ENCODE measurements at regions not wholly inside any gene's neighbourhood (a gene's known extent, or its start where the extent isn't known, plus 50 kb on each side); places are given as distances from the start of the nearest gene placed in this dataset.

GRCh38 chr21:27548486-27548885 lies 581.6 kb upstream of the ADAMTS5 start:
- H3K4me1 Mint-ChIP-seq, result no peaks in the 10 kb centered on the region
- H3K9me3 Mint-ChIP-seq, result peaks cover 27% of the 10 kb centered on the region
- no peak overlapping the region for H3K27ac Mint-ChIP-seq
- ChIA-PET CTCF (no interaction called here), POLR2A (no interaction called here)
- H3K27me3 Mint-ChIP-seq (ENCODE audit: low read depth), result no peaks in the 10 kb centered on the region
- H3K4me3 Mint-ChIP-seq, result no peak overlapping the region
- TF ChIP-seq ATF6 (CRISPR knock-in tag; IDR thresholded peaks at IDR 0.05) (no peak), PREB (CRISPR knock-in tag; IDR thresholded peaks at IDR 0.05; ENCODE audit: borderline replicate concordance) (no peak), SMAD4 (CRISPR knock-in tag; IDR thresholded peaks at IDR 0.05) (no peak)
- ATAC-seq (no peak), DNase-seq (ENCODE audit: low spot score) (no peak)
- H3K36me3 Mint-ChIP-seq, result peaks cover 21% of the 10 kb centered on the region

GRCh38 chr21:27545754-27546349 lies 579.0 kb upstream of the ADAMTS5 start:
- no peak overlapping the region for H3K27ac Mint-ChIP-seq

More at GRCh38 chr21:27545754-27546349, 579.0 kb upstream of the ADAMTS5 start:
- no peak overlapping the region for H3K4me3 Mint-ChIP-seq
- POLR2A ChIA-PET, result no interaction called here
- TF ChIP-seq CTCF (IDR thresholded peaks at IDR 0.05) (no peak), ZNF532 (CRISPR knock-in tag; IDR thresholded peaks at IDR 0.05; ENCODE audit: borderline replicate concordance) (no peak), CREB1 (CRISPR knock-in tag; IDR thresholded peaks at IDR 0.05) (no peak), OVOL2 (CRISPR knock-in tag; IDR thresholded peaks at IDR 0.05; ENCODE audit: borderline replicate concordance) (no peak), ZNF232 (CRISPR knock-in tag; IDR thresholded peaks at IDR 0.05) (no peak), CREM (CRISPR knock-in tag; IDR thresholded peaks at IDR 0.05) (no peak), NR3C1 (CRISPR knock-in tag; conservative IDR thresholded peaks at IDR 0.05; ENCODE audit: low read depth) (no peak), USF1 (CRISPR knock-in tag; IDR thresholded peaks at IDR 0.05) (no peak), ZNF671 (CRISPR knock-in tag; IDR thresholded peaks at IDR 0.05) (no peak), ZSCAN18 (CRISPR knock-in tag; IDR thresholded peaks at IDR 0.05) (no peak), ELF4 (CRISPR knock-in tag; IDR thresholded peaks at IDR 0.05; ENCODE audit: low read depth) (no peak), USF2 (CRISPR knock-in tag; IDR thresholded peaks at IDR 0.05) (no peak), SP1 (CRISPR knock-in tag; conservative IDR thresholded peaks at IDR 0.05) (no peak), MLX (CRISPR knock-in tag; IDR thresholded peaks at IDR 0.05) (no peak)
- CTCF ChIA-PET, result interaction anchor here (1.7 kb wide), 1 partner anchor 19 kb away, joined by 5 read pairs; no protein-coding TSS in a partner anchor
- DNase-seq (ENCODE audit: low spot score) (no peak), ATAC-seq (no peak)
- H3K36me3 Mint-ChIP-seq, result no peaks in the 10 kb centered on the region; the same call in 1 of the 2 replicates
- H3K4me1 Mint-ChIP-seq, result no peaks in the 10 kb centered on the region
- H3K27me3 Mint-ChIP-seq (ENCODE audit: low read depth), result no peaks in the 10 kb centered on the region
- 0 out of 2 replicates have a peak, but pooled peaks cover 4% of the 10 kb centered on the region for H3K9me3 Mint-ChIP-seq
